H9 (cell line): ENCODE measurements at regions not wholly inside any gene's neighbourhood (a gene's known extent, or its start where the extent isn't known, plus 50 kb on each side); places are given as distances from the start of the nearest gene placed in this dataset.

ENCODE experiments used
- DNase-seq: peaks from one replicate; pipeline ENCODE4 v3.0.0-alpha.2; 2017
- H2AFZ ChIP-seq: one replicate; pipeline ENCODE4 v1.6.1; 2013; ENCODE audit warnings: mild to moderate bottlenecking, low read length, control low read depth, moderate library complexity
- H2AK5ac ChIP-seq: 2 replicates; pipeline ENCODE4 v1.6.1; 2013; ENCODE audit warnings: low read length, control low read depth, mixed read lengths; ENCODE audit not compliant: insufficient read length
- H2BK120ac ChIP-seq: one replicate; pipeline ENCODE4 v1.6.1; 2013; ENCODE audit warnings: low read depth, mild to moderate bottlenecking, low read length, control low read depth, inconsistent platforms; ENCODE audit not compliant: poor library complexity, severe bottlenecking
- H2BK12ac ChIP-seq: 2 replicates; pipeline ENCODE4 v1.6.1; 2013; ENCODE audit warnings: low read length, control low read depth, mixed read lengths, low read depth; ENCODE audit not compliant: insufficient read length
- H2BK15ac ChIP-seq: 2 replicates; pipeline ENCODE4 v1.6.1; 2013; ENCODE audit warnings: low read depth, low read length, control low read depth
- H2BK20ac ChIP-seq: one replicate; pipeline ENCODE4 v1.6.1; 2013; ENCODE audit warnings: low read depth, mild to moderate bottlenecking, low read length, control low read depth, inconsistent platforms; ENCODE audit not compliant: poor library complexity, severe bottlenecking
- H2BK5ac ChIP-seq: 2 replicates; pipeline ENCODE4 v1.6.1; 2013; ENCODE audit warnings: low read length, control low read depth, mixed read lengths; ENCODE audit not compliant: insufficient read length
- H3K14ac ChIP-seq: 2 replicates; pipeline ENCODE4 v1.6.1; 2013; ENCODE audit warnings: low read length, control low read depth; ENCODE audit not compliant: insufficient read depth
- H3K18ac ChIP-seq: 2 replicates; pipeline ENCODE4 v1.6.1; 2013; ENCODE audit warnings: low read depth, mild to moderate bottlenecking, mixed read lengths, low read length, control low read depth; ENCODE audit not compliant: insufficient read length
- H3K23ac ChIP-seq: 2 replicates; pipeline ENCODE4 v1.6.1; 2013; ENCODE audit warnings: low read length, control low read depth, mixed read lengths, low read depth; ENCODE audit not compliant: insufficient read length
- H3K23me2 ChIP-seq: 2 replicates; pipeline ENCODE4 v1.6.1; 2013; ENCODE audit warnings: low read depth, mild to moderate bottlenecking, mixed read lengths, low read length, control low read depth; ENCODE audit not compliant: insufficient read length, poor library complexity, severe bottlenecking
- H3K27ac ChIP-seq: 2 replicates; pipeline ENCODE4 v1.5.1; 2013; ENCODE audit warnings: low read length, control low read depth, mixed read lengths, low read depth; ENCODE audit not compliant: insufficient read length
- H3K27me3 ChIP-seq: 2 replicates; pipeline ENCODE4 v1.6.1; 2013; ENCODE audit warnings: low read length, control low read depth, inconsistent platforms; ENCODE audit not compliant: insufficient read depth
- H3K4ac ChIP-seq: 2 replicates; pipeline ENCODE4 v1.6.1; 2013; ENCODE audit warnings: low read depth, mild to moderate bottlenecking, control low read depth, inconsistent platforms, low read length, moderate library complexity
- H3K4me1 ChIP-seq: 2 replicates; pipeline ENCODE4 v1.6.1; 2013; ENCODE audit warnings: low read length, control low read depth, inconsistent platforms; ENCODE audit not compliant: insufficient read depth
- H3K4me2 ChIP-seq: 2 replicates; pipeline ENCODE4 v1.6.1; 2013; ENCODE audit warnings: low read length, control low read depth, mixed read lengths; ENCODE audit not compliant: insufficient read length, insufficient read depth
- H3K56ac ChIP-seq: 2 replicates; pipeline ENCODE4 v1.6.1; 2013; ENCODE audit warnings: low read depth, mild to moderate bottlenecking, mixed read lengths, low read length, control low read depth; ENCODE audit not compliant: insufficient read length
- H3K79me1 ChIP-seq: 2 replicates; pipeline ENCODE4 v1.6.1; 2013; ENCODE audit warnings: low read depth, mild to moderate bottlenecking, moderate library complexity, low read length, control low read depth, inconsistent platforms; ENCODE audit not compliant: insufficient read depth, poor library complexity, severe bottlenecking
- H3K79me2 ChIP-seq: 2 replicates; pipeline ENCODE4 v1.6.1; 2013; ENCODE audit warnings: low read length, control low read depth, inconsistent platforms; ENCODE audit not compliant: insufficient read depth
- H3K9ac ChIP-seq: 2 replicates; pipeline ENCODE4 v1.6.1; 2013; ENCODE audit warnings: low read length, control low read depth, mixed read lengths; ENCODE audit not compliant: insufficient read length; ENCODE audit errors: extremely low read depth
- H3K9me3 ChIP-seq: one replicate; pipeline ENCODE4 v1.6.1; 2013; ENCODE audit warnings: low read depth, low read length, inconsistent platforms; ENCODE audit not compliant: control insufficient read depth
- H3T11ph ChIP-seq: one replicate; pipeline ENCODE4 v1.6.1; 2013; ENCODE audit warnings: mild to moderate bottlenecking, low read length, control low read depth, inconsistent platforms
- H4K20me1 ChIP-seq: one replicate; pipeline ENCODE4 v1.6.1; 2013; ENCODE audit not compliant: control insufficient read depth, insufficient read length, insufficient read depth
- H4K5ac ChIP-seq: 2 replicates; pipeline ENCODE4 v1.6.1; 2013; ENCODE audit warnings: low read depth, mild to moderate bottlenecking, mixed read lengths, low read length, control low read depth; ENCODE audit not compliant: insufficient read length
- H4K8ac ChIP-seq: replicated peaks from 2 replicates; pipeline ENCODE4 v1.6.1; 2013; ENCODE audit warnings: low read length, control low read depth, mixed read lengths, low read depth; ENCODE audit not compliant: insufficient read length
- H4K91ac ChIP-seq: 2 replicates; pipeline ENCODE4 v1.6.1; 2013; ENCODE audit warnings: low read depth, mild to moderate bottlenecking, moderate library complexity, mixed read lengths, low read length, control low read depth; ENCODE audit not compliant: insufficient read length
- H3K27ac Mint-ChIP-seq, 3 experiments: 2 replicates in 2 of 3; 3 replicates in 1 of 3; pipeline ENCODE4 v1.8.0; 2020 to 2021; ENCODE audit warnings: mixed read lengths in 3 of 3, mild to moderate bottlenecking in 1 of 3, moderate library complexity in 1 of 3
- H3K27me3 Mint-ChIP-seq: 2 replicates; pipeline ENCODE4 v1.8.0; 2021; ENCODE audit warnings: low read depth, mild to moderate bottlenecking, moderate library complexity, mixed read lengths
- H3K36me3 Mint-ChIP-seq, 3 experiments: 2 replicates in 2 of 3; 3 replicates in 1 of 3; pipeline ENCODE4 v1.8.0; 2020 to 2021; ENCODE audit warnings: low read depth in 3 of 3, mixed read lengths in 3 of 3; ENCODE audit not compliant: insufficient read depth in 1 of 3
- H3K4me1 Mint-ChIP-seq, 2 experiments: 2 replicates each; pipeline ENCODE4 v1.8.0; 2020; ENCODE audit warnings: mixed read lengths in 2 of 2
- H3K4me3 Mint-ChIP-seq, 2 experiments: 2 replicates in 1 of 2; 3 replicates in 1 of 2; pipeline ENCODE4 v1.8.0; 2020 to 2021; ENCODE audit warnings: mild to moderate bottlenecking in 2 of 2, mixed read lengths in 2 of 2, moderate library complexity in 1 of 2
- H3K9me3 Mint-ChIP-seq, 2 experiments: 2 replicates in 1 of 2; 3 replicates in 1 of 2; pipeline ENCODE4 v1.8.0; 2020; ENCODE audit warnings: mild to moderate bottlenecking in 2 of 2, mixed read lengths in 2 of 2, moderate library complexity in 1 of 2
- CTCF ChIP-seq: fragments of 200-600 bp; sonication (generic); conservative IDR thresholded peaks from 3 replicates; pipeline ENCODE4 v1.8.0; 2021; ENCODE audit warnings: antibody characterized with exemption, mild to moderate bottlenecking
- WGBS: extraction: QIAGEN DNeasy Blood & Tissue Kit; methylation state at CpG from one replicate; pipeline ENCODE4 v1.1.7; 2013; ENCODE audit warnings: missing lambda C conversion rate, low lambda C conversion rate, mixed read lengths; ENCODE audit not compliant: insufficient read length; ENCODE audit errors: extremely low coverage; 5-methylcytosine and 5-hydroxymethylcytosine counted together

GRCh38 chr5:164373876-164374275 lies 868.5 kb downstream of the MAT2B start:
- H3K79me1 ChIP-seq: no peaks in the 10 kb centered on the region
- H3K23ac ChIP-seq: no peak overlapping the region
- no peak overlapping the region for H3T11ph ChIP-seq
- H3K4ac ChIP-seq: no peak overlapping the region
- H3K27me3 Mint-ChIP-seq: no peaks in the 10 kb centered on the region
- no peak overlapping the region for H4K5ac ChIP-seq
- no peak overlapping the region for H3K18ac ChIP-seq
- no peak overlapping the region for H4K91ac ChIP-seq
- H3K4me2 ChIP-seq: no peak overlapping the region
- H3K27ac Mint-ChIP-seq: no peak overlapping the region; a peak in 1 of 7 replicates
- H3K27me3 ChIP-seq: no peaks in the 10 kb centered on the region
- H3K4me1 ChIP-seq: no peaks in the 10 kb centered on the region
- H4K8ac ChIP-seq: no peak overlapping the region
- H2BK15ac ChIP-seq: no peak overlapping the region
- H2BK5ac ChIP-seq: no peak overlapping the region
- H3K4me3 Mint-ChIP-seq: no peak overlapping the region
- H3K4me1 Mint-ChIP-seq: no peaks in the 10 kb centered on the region
- no peak overlapping the region for H3K14ac ChIP-seq
- H2AK5ac ChIP-seq: no peak overlapping the region
- H3K9me3 Mint-ChIP-seq: peaks cover under 1% of the 10 kb centered on the region in 2 experiments; a peak in 2 of 5 replicates
- H3K23me2 ChIP-seq: no peaks in the 10 kb centered on the region
- no CpG with 5 or more reads among the region's 2 CpGs for WGBS
- no peak overlapping the region for H2BK120ac ChIP-seq
- no peak overlapping the region for H2BK20ac ChIP-seq
- no peaks in the 10 kb centered on the region for H3K79me2 ChIP-seq
- no peak overlapping the region for H3K9ac ChIP-seq
- no peak overlapping the region for H2BK12ac ChIP-seq
- H3K56ac ChIP-seq: no peak overlapping the region
- H3K36me3 Mint-ChIP-seq: no peaks in the 10 kb centered on the region
- DNase-seq: no peak
- no peaks in the 10 kb centered on the region for H4K20me1 ChIP-seq
- H3K9me3 ChIP-seq: no peaks in the 10 kb centered on the region
- no peak overlapping the region for H3K27ac ChIP-seq
- TF ChIP-seq CTCF: no peak
- no peak overlapping the region for H2AFZ ChIP-seq
